ENCODE measurements at regions not wholly inside any gene's neighbourhood (a gene's known extent, or its start where the extent isn't known, plus 50 kb on each side); places are given as distances from the start of the nearest gene placed in this dataset.

- DNase-seq (ENCODE audit: low read depth, low spot score), result no peak
- ChIA-PET CTCF (interaction anchor here (1.5 kb wide), 1 partner anchor 883 kb away, joined by 4 read pairs; no protein-coding TSS in a partner anchor), POLR2A (no interaction called here)
- TF ChIP-seq CTCF (IDR thresholded peaks at IDR 0.05; ENCODE audit: insufficient read depth, low read length, missing control alignments), result no peak
- H3K4me3 ChIP-seq (ENCODE audit: low read depth, low read length), result no peak overlapping the region
Observed at GRCh38 chr11:15730263-15730994, 615.7 kb downstream of the INSC start.

GRCh38 chr11:15730995-15731385 lies 616.3 kb downstream of the INSC start:
- POLR2A ChIA-PET, result no interaction called here
- no peak for TF ChIP-seq CTCF (IDR thresholded peaks at IDR 0.05; ENCODE audit: insufficient read depth, low read length, missing control alignments)
- CTCF ChIA-PET, result interaction anchor here (1.5 kb wide), 1 partner anchor 882 kb away, joined by 4 read pairs; no protein-coding TSS in a partner anchor
- H3K4me3 ChIP-seq (ENCODE audit: low read depth, low read length), result no peak overlapping the region
- no peak for DNase-seq (ENCODE audit: low read depth, low spot score)

- ChIA-PET POLR2A (no interaction called here), CTCF (no interaction called here)
- no peak overlapping the region for H3K4me3 ChIP-seq (ENCODE audit: low read depth, low read length)
- DNase-seq (ENCODE audit: low read depth, low spot score), result no peak
- no peak for TF ChIP-seq CTCF (IDR thresholded peaks at IDR 0.05; ENCODE audit: insufficient read depth, low read length, missing control alignments)
Observed at GRCh38 chr11:15735706-15736105, 620.6 kb downstream of the SOX6 start.

GRCh38 chr11:15737320-15737719 lies 619.0 kb downstream of the SOX6 start:
- TF ChIP-seq CTCF (IDR thresholded peaks at IDR 0.05; ENCODE audit: insufficient read depth, low read length, missing control alignments), result no peak
- ChIA-PET CTCF (no interaction called here), POLR2A (no interaction called here)
- DNase-seq (ENCODE audit: low read depth, low spot score), result no peak
- no peak overlapping the region for H3K4me3 ChIP-seq (ENCODE audit: low read depth, low read length)

GRCh38 chr11:15738931-15739330 lies 617.4 kb downstream of the SOX6 start:
- ChIA-PET POLR2A (no interaction called here), CTCF (no interaction called here)
- TF ChIP-seq CTCF (IDR thresholded peaks at IDR 0.05; ENCODE audit: insufficient read depth, low read length, missing control alignments), result no peak
- DNase-seq (ENCODE audit: low read depth, low spot score), result no peak
- no peak overlapping the region for H3K4me3 ChIP-seq (ENCODE audit: low read depth, low read length)

- CTCF ChIA-PET, result no interaction called here
- DNase-seq (ENCODE audit: low read depth, low spot score), result no peak
- H3K4me3 ChIP-seq (ENCODE audit: low read depth, low read length), result no peak overlapping the region
- TF ChIP-seq CTCF (IDR thresholded peaks at IDR 0.05; ENCODE audit: insufficient read depth, low read length, missing control alignments), result no peak
- POLR2A ChIA-PET, result no interaction called here
Observed at GRCh38 chr11:15742626-15743519, 613.5 kb downstream of the SOX6 start.
